Peyer's patch (tissue), 4 donors: ENCODE measurements at regions not wholly inside any gene's neighbourhood (a gene's known extent, or its start where the extent isn't known, plus 50 kb on each side); places are given as distances from the start of the nearest gene placed in this dataset.

Experiments used
- POLR2A ChIP-seq, 2 donors: fragments of 450-650 bp; IDR thresholded peaks; one replicate each; pipeline ENCODE4 v1.5.1; 2017; ENCODE audit warnings: antibody characterized with exemption in 2 of 2, mild to moderate bottlenecking in 2 of 2, moderate library complexity in 2 of 2
- TF ChIP-seq, protein P1 (sequence below), 6 experiments: fragments of 450-650 bp in 4 of 6; fragments of 200-600 bp in 2 of 6; sonication (generic) in 1 of 6; IDR thresholded peaks; one replicate each; pipeline ENCODE4 v1.5.1; 2017 to 2019; ENCODE audit warnings: antibody characterized with exemption in 6 of 6, mild to moderate bottlenecking in 3 of 6, moderate library complexity in 1 of 6

DNA sequence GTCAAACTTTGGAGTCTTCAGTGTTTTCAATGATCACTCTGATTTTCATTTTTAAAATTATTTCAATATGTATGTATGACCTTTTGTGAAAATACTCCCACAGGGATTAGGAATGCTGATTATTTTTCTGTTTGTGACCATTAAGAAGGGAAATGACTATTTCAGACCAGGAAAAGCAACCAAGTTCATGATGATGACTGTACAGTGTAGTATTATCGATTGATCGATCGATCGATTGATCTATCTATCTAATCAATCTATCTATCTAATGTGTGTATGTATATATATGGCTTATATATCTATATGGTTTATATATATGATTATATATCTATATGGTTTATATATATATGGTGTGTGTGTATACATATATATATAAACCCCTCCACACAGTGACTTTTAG is 131.5 kb upstream of the VEGFC start:
- TF ChIP-seq, protein P1, sequence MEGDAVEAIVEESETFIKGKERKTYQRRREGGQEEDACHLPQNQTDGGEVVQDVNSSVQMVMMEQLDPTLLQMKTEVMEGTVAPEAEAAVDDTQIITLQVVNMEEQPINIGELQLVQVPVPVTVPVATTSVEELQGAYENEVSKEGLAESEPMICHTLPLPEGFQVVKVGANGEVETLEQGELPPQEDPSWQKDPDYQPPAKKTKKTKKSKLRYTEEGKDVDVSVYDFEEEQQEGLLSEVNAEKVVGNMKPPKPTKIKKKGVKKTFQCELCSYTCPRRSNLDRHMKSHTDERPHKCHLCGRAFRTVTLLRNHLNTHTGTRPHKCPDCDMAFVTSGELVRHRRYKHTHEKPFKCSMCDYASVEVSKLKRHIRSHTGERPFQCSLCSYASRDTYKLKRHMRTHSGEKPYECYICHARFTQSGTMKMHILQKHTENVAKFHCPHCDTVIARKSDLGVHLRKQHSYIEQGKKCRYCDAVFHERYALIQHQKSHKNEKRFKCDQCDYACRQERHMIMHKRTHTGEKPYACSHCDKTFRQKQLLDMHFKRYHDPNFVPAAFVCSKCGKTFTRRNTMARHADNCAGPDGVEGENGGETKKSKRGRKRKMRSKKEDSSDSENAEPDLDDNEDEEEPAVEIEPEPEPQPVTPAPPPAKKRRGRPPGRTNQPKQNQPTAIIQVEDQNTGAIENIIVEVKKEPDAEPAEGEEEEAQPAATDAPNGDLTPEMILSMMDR (IDR thresholded peaks at IDR 0.05): no peak
- no peak for TF ChIP-seq POLR2A (IDR thresholded peaks at IDR 0.05)
